HG02798 (cell line): ENCODE measurements at regions not wholly inside any gene's neighbourhood (a gene's known extent, or its start where the extent isn't known, plus 50 kb on each side); places are given as distances from the start of the nearest gene placed in this dataset.

Source experiments
- ATAC-seq: cut with Tn5 transposase; IDR thresholded peaks from one replicate; pipeline ENCODE4 v1.9.1; 2021; ENCODE audit warnings: mild to moderate bottlenecking; ENCODE audit not compliant: unreplicated experiment, poor library complexity

DNA sequence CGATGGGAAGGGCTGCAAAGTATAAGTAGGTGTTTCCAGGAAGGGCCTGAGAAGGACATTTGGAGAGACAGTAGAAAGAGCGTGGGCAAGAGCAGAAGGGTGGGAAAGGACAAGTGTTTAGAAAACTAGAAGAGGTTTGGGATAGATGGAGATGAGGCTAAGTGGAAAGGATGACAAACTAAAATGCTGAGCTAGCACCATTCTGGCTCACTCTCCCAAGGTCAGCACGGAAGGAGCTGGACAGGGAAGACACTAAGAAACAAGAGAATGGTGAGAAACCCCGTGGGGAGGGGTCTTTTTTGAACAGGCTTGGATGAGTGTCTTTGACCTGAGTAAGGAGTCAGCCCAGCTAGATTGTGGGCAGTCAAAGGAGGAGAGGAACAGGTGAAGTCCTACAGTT is 286.0 kb downstream of the CDK5RAP2 start:
- no peak for ATAC-seq

DNA sequence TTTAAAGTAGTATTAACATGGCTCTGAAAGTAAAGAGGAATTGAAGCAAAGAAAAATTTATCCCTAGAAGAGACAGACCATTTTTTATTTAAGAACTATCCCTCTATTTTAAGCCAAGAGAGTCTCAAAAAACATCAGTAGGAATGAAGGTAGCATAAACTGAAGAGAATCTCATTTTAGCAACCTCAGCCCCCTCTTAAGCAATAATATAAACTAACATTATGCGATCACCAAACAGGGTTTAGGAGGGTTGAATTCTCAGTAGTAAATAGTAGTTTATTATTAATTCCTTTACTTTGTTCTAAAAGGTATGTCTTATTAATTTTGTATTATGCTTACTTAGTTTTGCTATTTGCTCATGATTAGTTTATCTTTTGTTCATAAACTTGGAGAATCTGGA is 287.4 kb downstream of the CDK5RAP2 start:
- no peak for ATAC-seq

- no peak for ATAC-seq
These were observed 288.9 kb downstream of the CDK5RAP2 start for GRCh38 chr9:120291050-120291449.

- ATAC-seq: no peak
These were observed 289.7 kb downstream of the CDK5RAP2 start for GRCh38 chr9:120289990-120290975.

- no peak for ATAC-seq
These were observed 290.9 kb downstream of the CDK5RAP2 start for GRCh38 chr9:120289098-120289497.

DNA sequence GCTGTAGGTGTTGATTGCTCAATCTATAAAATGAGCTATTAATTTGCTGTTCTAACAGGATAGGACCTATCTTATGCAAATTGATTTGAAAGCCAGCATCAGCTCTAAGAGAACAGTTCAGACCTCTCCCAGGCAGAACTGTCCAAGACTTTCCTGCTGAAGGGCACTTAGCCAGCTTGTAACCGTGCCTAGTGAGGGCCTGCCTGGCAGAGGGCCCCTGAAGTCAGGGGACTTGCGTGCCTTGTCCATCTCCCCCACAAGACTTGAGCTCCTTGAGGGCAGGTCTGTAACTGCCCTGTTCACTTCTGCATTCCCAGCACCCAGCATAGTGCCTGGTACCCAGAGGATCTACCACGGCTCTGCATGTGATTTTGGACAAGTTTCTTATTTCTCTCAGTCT is 293.4 kb downstream of the CDK5RAP2 start:
- ATAC-seq: no peak

- ATAC-seq: no peak
These were observed 295.1 kb downstream of the CDK5RAP2 start for GRCh38 chr9:120284821-120285220.

DNA sequence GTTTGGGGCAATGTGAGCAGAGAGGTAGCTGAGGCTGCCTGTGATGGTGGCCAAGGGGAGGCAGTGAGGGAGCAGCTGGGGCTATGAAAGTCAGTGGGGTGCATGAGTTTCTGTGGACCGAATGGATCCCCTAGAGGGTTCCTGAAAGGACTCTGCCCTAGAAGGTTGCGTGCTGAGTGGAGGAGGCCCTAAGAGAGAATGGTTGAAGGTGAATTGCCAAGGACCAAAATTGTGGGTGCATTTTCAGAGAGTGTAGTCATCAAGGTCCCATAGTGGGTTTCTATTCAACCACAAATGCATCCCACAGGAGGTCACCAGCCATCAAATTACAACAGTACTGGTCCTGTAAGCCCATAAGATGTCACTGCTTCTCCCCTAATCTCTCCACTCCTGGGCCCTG is 298.3 kb downstream of the CDK5RAP2 start:
- peak; percentile 71 for ATAC-seq

GRCh38 chr9:120267929-120268328 is 312.0 kb downstream of the CDK5RAP2 start:
- no peak for ATAC-seq

DNA sequence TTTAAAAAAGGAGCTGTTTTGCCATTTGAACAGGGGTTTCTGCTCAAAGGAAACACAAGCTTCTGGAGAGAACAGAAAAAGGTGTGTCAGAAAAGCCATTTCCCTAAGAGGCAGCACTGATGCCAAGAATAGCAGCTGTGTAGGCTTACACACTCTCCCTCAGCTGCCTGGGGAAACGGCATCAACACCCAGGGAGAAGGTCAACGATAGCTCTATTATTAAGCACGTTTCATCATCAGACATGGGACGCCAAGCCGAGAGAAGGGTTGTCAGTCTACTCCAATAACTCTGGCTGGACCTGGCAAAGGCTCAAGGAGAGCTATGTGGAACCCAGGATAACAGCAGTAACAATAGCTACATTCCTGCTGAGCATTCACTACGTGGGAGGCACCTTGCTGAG is 314.2 kb downstream of the CDK5RAP2 start:
- ATAC-seq: no peak

- no peak for ATAC-seq
These were observed 315.4 kb downstream of the CDK5RAP2 start for GRCh38 chr9:120264528-120264927.

DNA sequence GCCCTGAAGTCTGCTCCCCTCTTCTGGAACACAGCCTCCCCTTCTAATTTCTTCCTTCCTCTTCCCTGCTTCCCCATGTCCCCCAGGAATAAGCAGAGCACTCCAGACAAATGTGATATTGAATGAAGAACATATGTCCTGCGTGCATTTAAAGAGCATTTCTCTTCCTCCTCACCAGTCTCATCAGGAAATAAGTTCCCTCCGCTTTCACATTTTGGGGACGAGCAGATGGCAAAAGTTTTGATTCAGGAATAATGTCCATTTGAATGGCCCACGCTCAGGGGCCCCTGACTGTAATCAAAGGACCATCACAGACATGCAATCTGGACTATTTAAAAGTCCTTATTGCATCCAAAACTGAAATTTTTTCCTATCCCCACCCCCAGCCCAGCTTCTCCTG is 316.1 kb downstream of the CDK5RAP2 start:
- no peak for ATAC-seq

- no peak for ATAC-seq
These were observed 318.5 kb downstream of the CDK5RAP2 start for GRCh38 chr9:120261419-120261818.

DNA sequence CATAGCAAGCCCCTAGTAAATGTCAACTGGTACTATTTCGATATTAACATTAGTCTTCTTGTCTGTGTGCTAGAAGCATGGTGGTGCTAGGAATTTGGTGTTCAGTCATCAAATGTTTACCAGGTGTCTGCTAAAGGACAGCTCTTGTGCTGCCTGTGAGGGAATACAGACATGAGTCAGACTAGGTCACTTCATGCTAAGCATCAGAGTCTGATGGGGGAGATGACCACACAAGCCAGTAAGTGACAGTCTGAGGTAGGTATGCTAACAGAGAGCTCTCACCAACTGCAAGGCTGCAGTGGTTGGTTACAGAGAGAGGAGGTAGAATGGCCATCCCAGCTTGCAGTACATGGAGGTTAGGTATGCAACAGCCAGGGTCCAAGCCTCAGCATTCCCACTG is 320.9 kb downstream of the CDK5RAP2 start:
- no peak for ATAC-seq

GRCh38 chr9:120258096-120258495 is 321.9 kb downstream of the CDK5RAP2 start:
- no peak for ATAC-seq

DNA sequence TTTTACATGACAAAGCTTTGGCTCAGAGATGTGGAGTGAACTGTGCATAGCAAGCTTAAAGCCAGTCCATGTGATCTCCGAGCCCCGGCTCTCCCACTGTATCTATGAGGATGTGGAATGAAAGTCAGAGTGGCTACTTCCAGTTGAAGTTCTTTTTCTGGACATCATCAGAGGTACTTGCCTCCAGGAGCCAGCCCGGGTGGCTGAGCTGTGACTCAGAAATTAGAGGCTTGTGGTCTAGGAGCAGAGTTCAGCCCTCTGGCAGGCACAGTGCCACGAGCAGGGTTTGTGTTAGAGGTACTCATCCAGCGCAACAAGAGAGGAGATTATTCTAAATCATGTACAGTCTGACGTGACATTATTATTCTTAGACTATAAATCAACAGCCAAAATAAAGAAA is 322.5 kb downstream of the CDK5RAP2 start:
- no peak for ATAC-seq

DNA sequence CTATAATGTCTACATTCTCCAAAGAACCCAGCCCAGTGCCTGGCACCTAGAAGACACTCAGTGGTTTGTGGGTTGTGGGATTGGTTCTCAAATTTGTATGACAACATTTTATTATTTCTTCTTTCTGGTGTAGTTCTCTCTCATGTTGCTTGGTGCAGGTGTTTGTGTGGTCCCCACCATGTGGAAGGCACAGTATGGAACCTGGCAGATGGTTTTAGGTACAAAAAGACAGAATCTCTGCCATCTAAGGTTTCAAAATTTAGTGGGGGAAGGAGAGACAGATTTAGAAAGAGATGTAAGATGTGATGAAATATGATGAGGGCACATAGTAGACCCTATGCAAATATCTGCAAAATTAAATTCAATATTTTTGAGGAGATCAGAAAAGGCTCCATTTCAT is 323.8 kb downstream of the CDK5RAP2 start:
- ATAC-seq: no peak

DNA sequence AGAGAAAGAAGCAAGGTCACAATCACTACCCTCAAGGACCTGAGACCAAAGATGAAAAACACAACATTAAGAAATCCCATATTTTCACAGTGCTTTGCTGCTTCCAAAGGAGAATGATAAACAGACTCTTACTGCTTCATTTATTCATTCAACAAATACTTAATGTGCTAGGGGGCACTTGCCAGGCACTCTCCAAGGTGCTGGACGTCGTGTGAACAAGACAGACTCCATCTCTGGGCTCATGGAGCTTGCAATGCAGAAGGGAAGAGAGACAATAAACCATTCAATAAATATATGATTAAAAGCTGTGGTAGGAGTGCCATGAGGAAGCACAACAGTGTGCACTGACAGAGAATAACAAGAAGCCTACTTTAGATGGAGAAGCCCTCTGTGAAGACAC is 327.7 kb downstream of the CDK5RAP2 start:
- no peak for ATAC-seq

DNA sequence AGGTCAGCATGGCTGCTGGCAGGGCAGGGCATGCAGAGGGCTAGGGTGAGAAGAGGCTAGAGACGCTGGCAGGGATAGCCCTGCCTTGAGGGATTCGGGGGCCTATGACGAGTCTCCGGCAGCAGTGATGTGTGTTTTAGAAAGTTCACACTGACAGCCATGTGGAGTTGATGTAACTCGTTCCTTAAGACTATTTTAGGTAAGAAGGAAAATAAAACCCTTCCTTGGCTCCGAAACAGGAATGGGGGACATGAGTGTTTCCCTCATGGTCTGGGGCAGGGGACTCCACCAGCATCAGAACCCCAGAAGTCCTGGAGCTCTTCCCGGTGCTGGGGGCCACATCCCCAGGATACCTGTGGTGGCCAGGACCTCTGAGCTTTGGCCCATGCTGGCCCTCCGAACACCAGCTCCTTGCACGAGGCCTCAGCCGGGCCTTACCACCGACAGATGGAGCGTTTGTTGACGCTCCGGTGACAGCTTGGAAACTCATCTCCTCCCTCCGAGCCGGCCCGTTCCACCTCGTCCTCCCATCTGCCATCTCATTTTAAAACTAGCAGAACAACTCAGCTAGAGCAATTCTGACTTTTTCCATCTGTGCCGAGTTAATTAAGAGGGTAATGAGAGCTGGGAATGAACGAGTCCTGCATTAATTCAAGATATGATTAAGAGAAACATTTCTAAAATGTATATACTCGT is 337.7 kb downstream of the CDK5RAP2 start:
- ATAC-seq: no peak

GRCh38 chr9:120236596-120236995 is 343.4 kb downstream of the CDK5RAP2 start:
- ATAC-seq: no peak

DNA sequence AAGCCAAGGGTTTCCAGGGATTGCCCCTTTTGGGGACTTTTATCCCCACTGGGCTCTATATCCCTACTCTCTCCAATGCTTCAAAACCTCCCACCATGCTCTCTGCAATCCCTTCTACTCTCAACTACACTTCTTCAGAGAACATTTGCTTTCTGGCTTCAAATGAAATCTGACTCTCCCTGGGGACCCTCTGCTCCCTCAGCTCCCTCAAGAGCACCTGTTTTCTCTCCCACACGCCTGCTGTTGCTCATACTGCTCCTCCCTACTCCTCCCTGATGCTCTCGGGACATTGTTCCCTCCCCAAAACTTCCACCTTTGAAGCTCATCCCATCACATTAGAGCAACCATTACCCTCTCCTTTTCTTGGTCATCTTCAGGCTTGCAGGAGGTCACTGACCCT is 344.9 kb downstream of the CDK5RAP2 start:
- ATAC-seq: no peak

DNA sequence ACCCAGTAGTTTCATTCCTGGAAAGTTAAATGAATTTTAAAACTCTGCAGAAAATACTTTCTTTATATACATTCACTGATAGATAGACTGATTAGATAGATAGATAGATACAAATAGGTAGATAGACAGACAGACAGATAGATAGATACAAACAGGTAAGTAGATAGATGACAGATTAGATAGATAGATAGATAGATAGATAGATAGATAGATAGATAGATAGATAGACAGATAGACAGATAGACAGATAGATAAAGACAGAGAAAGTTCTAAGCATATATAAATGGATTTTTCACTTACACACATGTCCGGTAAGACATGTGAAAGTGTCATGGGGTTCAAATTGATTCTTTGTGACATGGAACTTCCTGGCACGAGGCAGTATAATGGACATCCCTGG is 349.7 kb downstream of the CDK5RAP2 start:
- ATAC-seq: no peak
